NCI-H2029 treated with DMSO at 0.1 percent for 48 hours (cell line): ENCODE measurements at regions not wholly inside any gene's neighbourhood (a gene's known extent, or its start where the extent isn't known, plus 50 kb on each side); places are given as distances from the start of the nearest gene placed in this dataset.
A peak's percentile ranks its signal among the peaks of the same experiment; 100 is the strongest.
"Not testable (repeated sequence)": the region's sequence is repeated elsewhere in the genome, so short reads cannot be mapped to it uniquely, and the experiment has no call there.

Experiments
- DNase-seq: peaks from one replicate; lab custom pipeline; 2025; lab: John Stamatoyannopoulos, UW

GRCh38 chr4:110848787-110849186 lies 225.9 kb upstream of the PITX2 start:
- DNase-seq = no peak

- no peak for DNase-seq
Observed at GRCh38 chr4:110849461-110849860, 226.6 kb upstream of the PITX2 start.

GRCh38 chr4:110850461-110851442 lies 227.9 kb upstream of the PITX2 start:
- no peak for DNase-seq

GRCh38 chr4:110851989-110852388 lies 229.1 kb upstream of the PITX2 start:
- DNase-seq = no peak

- no peak for DNase-seq
Observed at GRCh38 chr4:110852793-110853192, 229.9 kb upstream of the PITX2 start.

GRCh38 chr4:110853242-110853641 lies 230.4 kb upstream of the PITX2 start:
- DNase-seq = no peak

- DNase-seq = no peak
Observed at GRCh38 chr4:110854021-110854678, 231.3 kb upstream of the PITX2 start.

GRCh38 chr4:110860125-110860524 lies 237.2 kb upstream of the PITX2 start:
- no peak for DNase-seq

- no peak for DNase-seq
Observed at GRCh38 chr4:110860901-110861300, 238.0 kb upstream of the PITX2 start.

GRCh38 chr4:110865611-110866259 lies 242.9 kb upstream of the PITX2 start:
- no peak for DNase-seq

- DNase-seq = no peak
Observed at GRCh38 chr4:110867251-110867960, 244.5 kb upstream of the PITX2 start.

- no peak for DNase-seq
Observed at GRCh38 chr4:110867981-110868720, 245.3 kb upstream of the PITX2 start.

GRCh38 chr4:110869114-110869513 lies 246.2 kb upstream of the PITX2 start:
- no peak for DNase-seq

GRCh38 chr4:110869862-110870572 lies 247.1 kb upstream of the PITX2 start:
- DNase-seq = peak; percentile 1

- DNase-seq = not testable (repeated sequence)
Observed at GRCh38 chr4:110876214-110876613, 253.3 kb upstream of the PITX2 start.

GRCh38 chr4:110876866-110877265 lies 254.0 kb upstream of the PITX2 start:
- no peak for DNase-seq

- DNase-seq = no peak
Observed at GRCh38 chr4:110877778-110878370, 255.0 kb upstream of the PITX2 start.

GRCh38 chr4:110878413-110878812 lies 255.5 kb upstream of the PITX2 start:
- DNase-seq = no peak

- no peak for DNase-seq
Observed at GRCh38 chr4:110878956-110879355, 256.1 kb upstream of the PITX2 start.

- DNase-seq = no peak
Observed at GRCh38 chr4:110886270-110886669, 263.4 kb upstream of the PITX2 start.
